EL (cell line): ENCODE measurements at regions not wholly inside any gene's neighbourhood (a gene's known extent, or its start where the extent isn't known, plus 50 kb on each side); places are given as distances from the start of the nearest gene placed in this dataset.
A peak's percentile ranks its signal among the peaks of the same experiment; 100 is the strongest.

Experiments used
- DNase-seq: peaks from one replicate; pipeline ENCODE4 v3.0.0-alpha.2; 2016

DNA sequence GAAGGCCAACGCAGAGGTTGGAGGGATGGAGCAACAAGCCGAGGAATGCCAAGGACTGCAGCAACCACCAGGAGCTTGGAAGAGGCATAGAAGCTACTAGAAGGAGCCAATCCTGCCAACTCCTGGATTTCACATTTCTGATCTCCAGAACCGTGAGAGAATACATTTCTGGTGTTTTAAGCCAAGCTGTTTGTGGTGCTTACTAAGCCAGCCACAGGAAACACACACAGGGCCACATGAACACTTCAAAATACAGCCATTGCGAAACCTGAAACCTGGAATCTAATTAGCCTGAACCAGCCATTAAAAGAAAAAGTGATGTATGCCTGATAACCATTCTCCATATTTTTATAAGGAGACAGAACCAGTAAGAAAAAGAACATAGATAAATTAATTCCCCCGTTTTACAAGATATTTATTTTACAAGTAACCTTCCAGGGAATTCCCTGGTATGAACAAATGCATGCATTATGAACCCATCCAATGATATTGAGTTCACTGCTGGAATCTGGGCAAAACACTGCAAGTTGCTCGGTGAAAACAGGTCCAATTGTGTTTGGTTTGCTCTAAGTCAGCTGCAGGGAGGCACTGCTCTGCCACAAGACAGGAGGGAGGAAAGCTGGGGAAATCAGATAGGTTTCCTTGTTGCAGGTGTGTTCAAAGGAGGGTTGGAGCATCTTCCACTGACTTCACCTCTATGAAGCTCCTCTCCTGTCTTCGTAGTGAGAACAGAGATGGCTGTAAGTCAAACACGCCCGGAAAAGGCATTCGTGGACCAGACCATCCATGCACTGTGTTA is 70.2 kb downstream of the ETS2 start:
- DNase-seq, result peak; percentile 33
